Esophagus mucosa (tissue), 1 donor: ENCODE measurements at regions not wholly inside any gene's neighbourhood (a gene's known extent, or its start where the extent isn't known, plus 50 kb on each side); places are given as distances from the start of the nearest gene placed in this dataset.
"Not testable (repeated sequence)": the region's sequence is repeated elsewhere in the genome, so short reads cannot be mapped to it uniquely, and the experiment has no call there.

Experiments used
- ATAC-seq: fragments of 200-7000 bp; cut with Tn5 transposase; one replicate; pipeline ENCODE4 v1.9.1; 2020
- donor health status: DM: yes; HTN: yes; CAD: no.

- no peak for ATAC-seq
Measured at GRCh38 chr7:69110450-69111050, 487.7 kb upstream of the AUTS2 start.

GRCh38 chr7:69114374-69114773, 483.9 kb upstream of the AUTS2 start:
- ATAC-seq = no peak

- ATAC-seq = no peak
Measured at GRCh38 chr7:69115788-69116187, 482.5 kb upstream of the AUTS2 start.

GRCh38 chr7:69116196-69116595, 482.1 kb upstream of the AUTS2 start:
- ATAC-seq = not testable (repeated sequence)

GRCh38 chr7:69122953-69123352, 475.3 kb upstream of the AUTS2 start:
- ATAC-seq = no peak

- ATAC-seq = no peak
Measured at GRCh38 chr7:69126896-69127479, 471.3 kb upstream of the AUTS2 start.

GRCh38 chr7:69129524-69129923, 468.8 kb upstream of the AUTS2 start:
- ATAC-seq = no peak

- no peak for ATAC-seq
Measured at GRCh38 chr7:69129951-69130350, 468.3 kb upstream of the AUTS2 start.

GRCh38 chr7:69130396-69130795, 467.9 kb upstream of the AUTS2 start:
- ATAC-seq = no peak

- no peak for ATAC-seq
Measured at GRCh38 chr7:69134316-69134715, 464.0 kb upstream of the AUTS2 start.

GRCh38 chr7:69147631-69148030, 450.6 kb upstream of the AUTS2 start:
- ATAC-seq = no peak

- no peak for ATAC-seq
Measured at GRCh38 chr7:69149804-69150782, 448.2 kb upstream of the AUTS2 start.

GRCh38 chr7:69162326-69162725, 435.9 kb upstream of the AUTS2 start:
- ATAC-seq = no peak

- ATAC-seq = no peak
Measured at GRCh38 chr7:69162931-69163670, 435.2 kb upstream of the AUTS2 start.

- ATAC-seq = no peak
Measured at GRCh38 chr7:69166979-69167516, 431.2 kb upstream of the AUTS2 start.

GRCh38 chr7:69169386-69169785, 428.9 kb upstream of the AUTS2 start:
- no peak for ATAC-seq

GRCh38 chr7:69172357-69173077, 425.8 kb upstream of the AUTS2 start:
- no peak for ATAC-seq

GRCh38 chr7:69173341-69173740, 424.9 kb upstream of the AUTS2 start:
- ATAC-seq = no peak

GRCh38 chr7:69173846-69174245, 424.4 kb upstream of the AUTS2 start:
- no peak for ATAC-seq

- ATAC-seq = no peak
Measured at GRCh38 chr7:69176841-69177240, 421.4 kb upstream of the AUTS2 start.

GRCh38 chr7:69177461-69177861, 420.8 kb upstream of the AUTS2 start:
- no peak for ATAC-seq

GRCh38 chr7:69177941-69178494, 420.3 kb upstream of the AUTS2 start:
- no peak for ATAC-seq
